K562 (cell line): ENCODE measurements at regions not wholly inside any gene's neighbourhood (a gene's known extent, or its start where the extent isn't known, plus 50 kb on each side); places are given as distances from the start of the nearest gene placed in this dataset.

Experiments
- ATAC-seq: fragments of 200-7000 bp; cut with Tn5 transposase; 3 replicates; pipeline ENCODE4 v1.9.1; 2020; ENCODE audit warnings: moderate library complexity
- BruUV-seq: library from RNA; stranded (reverse); fragments of 400-500 nt; replicated peaks from 2 replicates; lab custom pipeline; 2021; lab: Mats Ljungman, UMichigan
- CTCF ChIA-PET: fragments of 300-600 bp; formaldehyde crosslinking; extraction: SDS; loops from one replicate; lab custom pipeline; 2021; ENCODE audit warnings: low intra/inter-chr PET ratio; lab: Yijun Ruan, JAX
- POLR2A ChIA-PET: fragments of 300-600, 350-650 bp; sonication (Branson Sonifier 250); formaldehyde crosslinking; extraction: SDS; loops from one replicate; lab custom pipeline; 2021; ENCODE audit warnings: antibody characterized with exemption, inconsistent platforms; lab: Yijun Ruan, JAX
- DNase-seq, 4 experiments: peaks; one replicate each; pipeline versions ENCODE4 v3.0.0 to v3.0.0-alpha.2; 2011 to 2018; ENCODE audit warnings: low spot score in 3 of 4, mixed read lengths in 3 of 4; ENCODE audit errors: extremely low read depth in 1 of 4
- FAIRE-seq: peaks from 2 replicates; lab custom pipeline; 2011; peaks lifted over from hg19 to GRCh38; lab: Jason Lieb, UNC
- H2AFZ ChIP-seq: 2 replicates; pipeline ENCODE4 v1.6.0; 2011; ENCODE audit warnings: low read depth, low read length, control low read depth, inconsistent platforms
- H3K27ac ChIP-seq: fragments of 200-600 bp; 3 replicates; pipeline ENCODE4 v1.8.0; 2011; ENCODE audit warnings: low read depth, mild to moderate bottlenecking, control low read depth, inconsistent platforms, low read length, moderate library complexity, mixed read lengths; ENCODE audit errors: extremely low read depth
- H3K27me3 ChIP-seq, 2 experiments: fragments of 300-600 bp in 1 of 2; 2 replicates in 1 of 2; 3 replicates in 1 of 2; pipeline versions ENCODE4 v1.6.0 to v1.8.0; 2011; ENCODE audit warnings: inconsistent platforms in 2 of 2, low read length in 2 of 2, mild to moderate bottlenecking in 1 of 2, mixed read lengths in 1 of 2, moderate library complexity in 1 of 2; ENCODE audit not compliant: control insufficient read depth in 2 of 2, insufficient read depth in 2 of 2
- H3K36me3 ChIP-seq: fragments of 300-600 bp; 3 replicates; pipeline ENCODE4 v1.8.0; 2011; ENCODE audit warnings: mild to moderate bottlenecking, low read length, inconsistent platforms; ENCODE audit not compliant: control insufficient read depth, insufficient read depth
- H3K4me1 ChIP-seq, 2 experiments: fragments of 200-600 bp in 1 of 2; replicated peaks in 1 of 2; 2 replicates in 1 of 2; 3 replicates in 1 of 2; pipeline versions ENCODE4 v1.5.1 to v1.8.0; 2011; ENCODE audit warnings: inconsistent platforms in 2 of 2, low read length in 2 of 2, mild to moderate bottlenecking in 1 of 2, mixed read lengths in 1 of 2, moderate library complexity in 1 of 2; ENCODE audit not compliant: control insufficient read depth in 2 of 2, insufficient read depth in 2 of 2
- H3K4me2 ChIP-seq: 2 replicates; pipeline ENCODE4 v1.6.1; 2011; ENCODE audit warnings: low read length, control low read depth, inconsistent platforms, mixed read lengths; ENCODE audit not compliant: insufficient read depth
- H3K4me3 ChIP-seq: fragments of 200-600 bp; sonication (generic), shearing (Covaris generic); 2 replicates; pipeline ENCODE4 v1.5.1; 2016; ENCODE audit warnings: control low read depth, inconsistent platforms
- H3K79me2 ChIP-seq: fragments of 200-600 bp; 3 replicates; pipeline ENCODE4 v1.8.0; 2011; ENCODE audit warnings: low read length, inconsistent platforms; ENCODE audit not compliant: control insufficient read depth, insufficient read depth
- H3K9ac ChIP-seq, 2 experiments: 2 replicates each; pipeline versions ENCODE4 v1.6.0 to v1.6.1; 2011; ENCODE audit warnings: low read depth in 2 of 2, low read length in 2 of 2, control low read depth in 1 of 2, inconsistent platforms in 1 of 2, mild to moderate bottlenecking in 1 of 2, mixed read lengths in 1 of 2; ENCODE audit not compliant: insufficient read depth in 1 of 2
- H3K9me1 ChIP-seq: one replicate; pipeline ENCODE4 v1.6.0; 2011; ENCODE audit warnings: inconsistent platforms, mild to moderate bottlenecking, low read length, moderate library complexity; ENCODE audit not compliant: control insufficient read depth, insufficient read depth
- H3K9me3 ChIP-seq: replicated peaks from 2 replicates; pipeline ENCODE4 v1.5.1; 2011; ENCODE audit warnings: low read depth, low read length, inconsistent platforms; ENCODE audit not compliant: control insufficient read depth, insufficient read depth
- H4K20me1 ChIP-seq: replicated peaks from 2 replicates; pipeline ENCODE4 v1.6.1; 2011; ENCODE audit warnings: low read length, inconsistent platforms, mixed read lengths; ENCODE audit not compliant: control insufficient read depth, insufficient read depth
- BRF2 ChIP-seq: IDR thresholded peaks from 3 replicates; pipeline ENCODE4 v1.6.1; 2011; ENCODE audit warnings: borderline replicate concordance, mild to moderate bottlenecking; ENCODE audit not compliant: insufficient read length, insufficient read depth
- MAFG ChIP-seq: fragments of 450-650 bp; conservative IDR thresholded peaks from 2 replicates; pipeline ENCODE4 v1.6.1; 2016; ENCODE audit warnings: missing genetic modification characterization, missing compliant biosample characterization
- MBD2 ChIP-seq: sonication (generic); IDR thresholded peaks from 2 replicates; pipeline ENCODE4 v1.6.1; 2016; ENCODE audit warnings: low read depth, borderline replicate concordance
- NCOA2 ChIP-seq, 2 experiments: fragments of 450-650 bp; IDR thresholded peaks; 2 replicates each; pipeline ENCODE4 v1.6.1; 2018; ENCODE audit warnings: mild to moderate bottlenecking in 2 of 2, moderate library complexity in 1 of 2; ENCODE audit not compliant: partially characterized antibody in 2 of 2
- NFE2 ChIP-seq: IDR thresholded peaks from 2 replicates; pipeline ENCODE4 v1.6.1; 2014; ENCODE audit warnings: antibody characterized with exemption, low read depth
- NFE2L1 ChIP-seq: fragments of 450-650 bp; IDR thresholded peaks from 2 replicates; pipeline ENCODE4 v1.6.1; 2016; ENCODE audit warnings: missing genetic modification characterization, low read depth, mild to moderate bottlenecking, missing compliant biosample characterization, moderate library complexity, borderline replicate concordance
- NR1H2 ChIP-seq: sonication (generic); formaldehyde crosslinking; IDR thresholded peaks from 2 replicates; pipeline ENCODE4 v1.4.0; 2020; ENCODE audit warnings: mild to moderate bottlenecking, missing genetic modification reagents
- ZNF316 ChIP-seq: fragments of 450-650 bp; IDR thresholded peaks from 2 replicates; pipeline ENCODE4 v1.6.1; 2016
- ZNF507 ChIP-seq: conservative IDR thresholded peaks from 2 replicates; pipeline ENCODE4 v1.6.1; 2017; ENCODE audit warnings: missing genetic modification characterization, missing compliant biosample characterization
- ZNF707 ChIP-seq: fragments of 250-450 bp; sonication (Bioruptor Pico); conservative IDR thresholded peaks from 2 replicates; pipeline ENCODE4 v1.8.0; 2022; ENCODE audit warnings: inconsistent platforms, mild to moderate bottlenecking, moderate library complexity
- WGBS: fragments of 100-300 bp; shearing (Covaris generic); methylation state at CpG from one replicate; pipeline ENCODE4 v1.1.6; 2016; ENCODE audit warnings: low coverage, mixed read lengths; ENCODE audit not compliant: insufficient coverage; ENCODE audit errors: missing lambda C conversion rate; 5-methylcytosine and 5-hydroxymethylcytosine counted together
- in situ Hi-C: fragments of 300-500 bp; cut with MboI; formaldehyde crosslinking; loops from 4 replicates; pipeline ENCODE4 v1.15.0; 2018; ENCODE audit warnings: inconsistent platforms, mixed read lengths
- intact Hi-C: fragments of 100-400 bp; cut with micrococcal nuclease; formaldehyde crosslinking; loops from 2 replicates; pipeline ENCODE4 v1.14.2; 2022

GRCh38 chr1:5746611-5747425 lies 245.4 kb downstream of the NPHP4 start:
- Histone ChIP-seq H3K9ac (peak overlapping the region in 1 of 2 experiments; percentile 6; a peak in 1 of 4 replicates), H4K20me1 (peaks cover 13% of the 10 kb centered on the region; the same call in 1 of the 2 replicates), H3K4me3 (no peak overlapping the region), H3K4me2 (no peak overlapping the region), H3K79me2 (no peaks in the 10 kb centered on the region), H3K9me3 (no peaks in the 10 kb centered on the region), H3K9me1 (no peaks in the 10 kb centered on the region), H2AFZ (no peak overlapping the region), H3K27me3 (peaks cover 9 to 43% of the 10 kb centered on the region in 2 experiments), H3K27ac (no peak overlapping the region), H3K4me1 (peaks cover 0 to 17% of the 10 kb centered on the region in 2 experiments; a peak in 1 of 5 replicates), H3K36me3 (no peaks in the 10 kb centered on the region)
- ATAC-seq, result no peak
- under 1% methylated on average over 15 of the region's 15 CpGs for WGBS
- TF ChIP-seq ZNF707 (CRISPR knock-in tag) (no peak), MAFG (tag) (peak; percentile 71), NFE2L1 (peak; percentile 26; the same call in 1 of the 2 replicates), NCOA2 (IDR thresholded peaks at IDR 0.05; ENCODE audit: partially characterized antibody in 2 of 2) (no peak), NR1H2 (CRISPR knock-in tag) (no peak), ZNF507 (tag) (no peak), MBD2 (no peak), NFE2 (peak; percentile 49; the same call in 1 of the 2 replicates), BRF2 (no peak), ZNF316 (0 out of 2 replicates have a peak, but pooled peaks have one; percentile 24)
- ChIA-PET CTCF (interaction anchor here (0.5 to 0.6 kb wide), 2 partner anchors 83 to 143 kb away, joined by 3 read pairs; no protein-coding TSS in a partner anchor), POLR2A (interaction anchor here (0.9 to 1.0 kb wide), 2 partner anchors 19 to 94 kb away, joined by 3 to 5 read pairs; no protein-coding TSS in a partner anchor)
- BruUV-seq, result no TSS peak
- intact Hi-C loops, result loop anchor here (5.0 to 10.0 kb wide), 3 partner anchors 110 to 1832 kb away; no protein-coding TSS in a partner anchor
- no peak for DNase-seq
- no peak for FAIRE-seq
- in situ Hi-C loops, result loop anchor here (5.0 kb wide), 1 partner anchor 240 kb away; no protein-coding TSS in a partner anchor
